GM12892 (cell line): ENCODE measurements at regions not wholly inside any gene's neighbourhood (a gene's known extent, or its start where the extent isn't known, plus 50 kb on each side); places are given as distances from the start of the nearest gene placed in this dataset.
"Not testable (repeated sequence)": the region's sequence is repeated elsewhere in the genome, so short reads cannot be mapped to it uniquely, and the experiment has no call there.

Experiments
- DNase-seq: peaks from one replicate; pipeline ENCODE4 v3.0.0; 2011; ENCODE audit not compliant: insufficient read length
- FAIRE-seq: peaks from 2 replicates; lab custom pipeline; 2011; peaks lifted over from hg19 to GRCh38; lab: Jason Lieb, UNC
- POLR2A ChIP-seq: IDR thresholded peaks from 2 replicates; pipeline ENCODE4 v1.6.1; 2011; ENCODE audit warnings: low read depth, low read length, control low read depth
- POLR2AphosphoS5 ChIP-seq: IDR thresholded peaks from 2 replicates; pipeline ENCODE4 v1.6.1; 2011; ENCODE audit warnings: low read depth, low read length, control low read depth
- TAF1 ChIP-seq: IDR thresholded peaks from 2 replicates; pipeline ENCODE4 v1.6.1; 2011; ENCODE audit warnings: low read depth, mild to moderate bottlenecking, control low read depth, low read length, borderline replicate concordance

GRCh38 chr11:83403691-83404389 lies 117.7 kb upstream of the CCDC90B start:
- DNase-seq (no peak), FAIRE-seq (no peak)
- no peak for TF ChIP-seq TAF1
- TF ChIP-seq POLR2AphosphoS5 = no peak
- no peak for TF ChIP-seq POLR2A

- no peak for TF ChIP-seq POLR2AphosphoS5
- no peak for TF ChIP-seq POLR2A
- no peak for TF ChIP-seq TAF1
- DNase-seq (no peak), FAIRE-seq (no peak)
Measured at GRCh38 chr11:83401506-83402225, 115.5 kb upstream of the CCDC90B start.

GRCh38 chr11:83394331-83394730 lies 108.2 kb upstream of the CCDC90B start:
- DNase-seq (no peak), FAIRE-seq (no peak)
- no peak for TF ChIP-seq POLR2AphosphoS5
- TF ChIP-seq TAF1 = no peak
- no peak for TF ChIP-seq POLR2A

- DNase-seq = no peak
- no peak for FAIRE-seq
- TF ChIP-seq POLR2A (no peak), TAF1 (no peak), POLR2AphosphoS5 (no peak)
Measured at GRCh38 chr11:83392556-83392955, 106.4 kb upstream of the CCDC90B start.

- DNase-seq (no peak), FAIRE-seq (no peak)
- no peak for TF ChIP-seq POLR2A
- no peak for TF ChIP-seq TAF1
- no peak for TF ChIP-seq POLR2AphosphoS5
Measured at GRCh38 chr11:83389975-83390374, 103.8 kb upstream of the CCDC90B start.

- not testable (repeated sequence) for FAIRE-seq, DNase-seq
Measured at GRCh38 chr11:83383838-83384237, 97.7 kb upstream of the CCDC90B start.

GRCh38 chr11:83374311-83374710 lies 88.1 kb upstream of the CCDC90B start:
- FAIRE-seq = no peak
- no peak for DNase-seq

GRCh38 chr11:83371489-83371888 lies 85.3 kb upstream of the CCDC90B start:
- TF ChIP-seq TAF1 = no peak
- no peak for TF ChIP-seq POLR2AphosphoS5
- TF ChIP-seq POLR2A = no peak
- no peak for DNase-seq
- FAIRE-seq = no peak

More at GRCh38 chr11:83374311-83374710, 88.1 kb upstream of the CCDC90B start:
- TF ChIP-seq POLR2A (no peak), POLR2AphosphoS5 (no peak), TAF1 (no peak)

GRCh38 chr11:83367745-83368144 lies 81.6 kb upstream of the CCDC90B start:
- TF ChIP-seq TAF1 = no peak
- TF ChIP-seq POLR2AphosphoS5 = no peak
- TF ChIP-seq POLR2A = no peak
- FAIRE-seq = no peak
- DNase-seq = no peak

- DNase-seq = no peak
- TF ChIP-seq POLR2AphosphoS5 (no peak), TAF1 (no peak), POLR2A (no peak)
- no peak for FAIRE-seq
Measured at GRCh38 chr11:83364500-83365045, 78.4 kb upstream of the CCDC90B start.

- DNase-seq (no peak), FAIRE-seq (peak; percentile 30)
- TF ChIP-seq TAF1 (no peak), POLR2AphosphoS5 (no peak), POLR2A (no peak)
Measured at GRCh38 chr11:83363312-83363711, 77.1 kb upstream of the CCDC90B start.
